ENCODE measurements at regions not wholly inside any gene's neighbourhood (a gene's known extent, or its start where the extent isn't known, plus 50 kb on each side); places are given as distances from the start of the nearest gene placed in this dataset.

DNA sequence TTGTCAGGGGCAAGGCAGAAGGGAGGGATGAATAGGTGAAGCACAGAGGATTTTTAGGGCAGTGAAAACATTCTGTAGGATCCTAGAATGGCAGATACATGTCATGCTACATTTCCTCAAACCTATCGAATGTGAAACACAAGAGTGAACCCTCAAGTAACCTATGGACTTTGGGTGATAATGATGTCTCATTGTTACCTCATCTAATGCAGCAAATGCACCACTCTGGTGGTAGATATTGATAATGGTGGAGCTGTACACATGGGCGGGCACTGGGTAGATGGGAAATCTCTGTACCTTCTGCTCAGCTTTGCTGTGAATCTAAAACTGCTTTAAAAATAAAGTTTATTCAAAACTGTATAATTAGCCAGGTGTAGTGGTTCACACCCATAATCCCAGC, 95.2 kb upstream of the NCK2 start:
- TF ChIP-seq ZNF274 (IDR thresholded peaks at IDR 0.05; ENCODE audit: low read depth, low read length) (no peak), YY1 (IDR thresholded peaks at IDR 0.05; ENCODE audit: insufficient read depth, insufficient read length) (no peak)

All from NT2/D1 (cell line).